Neuronal stem cell (in vitro differentiated cells): ENCODE measurements at regions not wholly inside any gene's neighbourhood (a gene's known extent, or its start where the extent isn't known, plus 50 kb on each side); places are given as distances from the start of the nearest gene placed in this dataset.

Experiments used
- DNase-seq: peaks from one replicate; pipeline ENCODE4 v3.0.0-alpha.2; 2013; ENCODE audit warnings: low spot score
- H2AFZ ChIP-seq: one replicate; pipeline ENCODE4 v1.6.1; 2013; ENCODE audit warnings: mild to moderate bottlenecking, low read length, inconsistent platforms
- H2AK5ac ChIP-seq: 2 replicates; pipeline ENCODE4 v1.6.1; 2013; ENCODE audit warnings: low read depth, mild to moderate bottlenecking, inconsistent platforms, low read length, moderate library complexity, mixed read lengths
- H2BK120ac ChIP-seq: 2 replicates; pipeline ENCODE4 v1.6.1; 2013; ENCODE audit warnings: low read depth, mild to moderate bottlenecking, inconsistent platforms, low read length, moderate library complexity, mixed read lengths
- H2BK12ac ChIP-seq: one replicate; pipeline ENCODE4 v1.6.1; 2013; ENCODE audit warnings: low read length, inconsistent platforms
- H2BK15ac ChIP-seq: 2 replicates; pipeline ENCODE4 v1.6.1; 2013; ENCODE audit warnings: mild to moderate bottlenecking, low read length, inconsistent platforms, mixed read lengths
- H2BK5ac ChIP-seq: one replicate; pipeline ENCODE4 v1.6.1; 2013; ENCODE audit warnings: inconsistent platforms, mild to moderate bottlenecking, low read length, moderate library complexity
- H3K14ac ChIP-seq: one replicate; pipeline ENCODE4 v1.6.1; 2013; ENCODE audit warnings: low read length, inconsistent platforms
- H3K18ac ChIP-seq: 2 replicates; pipeline ENCODE4 v1.6.1; 2013; ENCODE audit warnings: low read length, inconsistent platforms
- H3K23ac ChIP-seq: 2 replicates; pipeline ENCODE4 v1.6.1; 2013; ENCODE audit warnings: low read depth, mild to moderate bottlenecking, mixed read lengths, low read length, inconsistent platforms; ENCODE audit not compliant: poor library complexity
- H3K27ac ChIP-seq: replicated peaks from 3 replicates; pipeline ENCODE4 v1.5.1; 2013; ENCODE audit warnings: low read length, inconsistent platforms
- H3K27me3 ChIP-seq, 3 experiments: 2 replicates each; pipeline ENCODE4 v1.6.1; 2013; ENCODE audit warnings: low read length in 3 of 3, mild to moderate bottlenecking in 2 of 3, inconsistent platforms in 1 of 3, low read depth in 1 of 3, mixed read lengths in 1 of 3, moderate library complexity in 1 of 3; ENCODE audit not compliant: control insufficient read depth in 3 of 3, insufficient read depth in 3 of 3
- H3K36me3 ChIP-seq, 2 donors: replicated peaks in 1 of 2; 2 replicates each; pipeline ENCODE4 v1.6.1; 2013; ENCODE audit warnings: low read length in 2 of 2; ENCODE audit not compliant: control insufficient read depth in 2 of 2, insufficient read depth in 2 of 2
- H3K4ac ChIP-seq: 2 replicates; pipeline ENCODE4 v1.6.1; 2013; ENCODE audit warnings: inconsistent platforms, mild to moderate bottlenecking, low read length, moderate library complexity
- H3K4me1 ChIP-seq, 2 donors: 1 replicate in 1 of 2; 2 replicates in 1 of 2; pipeline ENCODE4 v1.6.1; 2013; ENCODE audit warnings: low read length in 2 of 2, low read depth in 1 of 2; ENCODE audit not compliant: control insufficient read depth in 2 of 2, insufficient read depth in 1 of 2
- H3K4me2 ChIP-seq: one replicate; pipeline ENCODE4 v1.6.1; 2013; ENCODE audit warnings: mild to moderate bottlenecking, low read length, inconsistent platforms; ENCODE audit not compliant: insufficient read depth, poor library complexity, severe bottlenecking
- H3K4me3 ChIP-seq, 2 donors: 2 replicates each; pipeline ENCODE4 v1.5.1; 2013; ENCODE audit warnings: low read length in 2 of 2, mild to moderate bottlenecking in 2 of 2, inconsistent platforms in 1 of 2, moderate library complexity in 1 of 2
- H3K79me1 ChIP-seq: one replicate; pipeline ENCODE4 v1.6.1; 2013; ENCODE audit warnings: low read depth, mild to moderate bottlenecking, inconsistent platforms, low read length, moderate library complexity
- H3K9ac ChIP-seq: one replicate; pipeline ENCODE4 v1.6.1; 2013; ENCODE audit warnings: mild to moderate bottlenecking, low read depth, low read length, inconsistent platforms; ENCODE audit not compliant: poor library complexity
- H3K9me3 ChIP-seq, 2 donors: replicated peaks in 1 of 2; 2 replicates each; pipeline versions ENCODE3 to v1.6.1; 2013; ENCODE audit warnings: low read length in 2 of 2, mild to moderate bottlenecking in 2 of 2, inconsistent platforms in 1 of 2, low read depth in 1 of 2, mixed read lengths in 1 of 2, moderate library complexity in 1 of 2; ENCODE audit not compliant: control insufficient read depth in 2 of 2, insufficient read depth in 1 of 2
- H4K8ac ChIP-seq: one replicate; pipeline ENCODE4 v1.6.1; 2013; ENCODE audit warnings: low read depth, mild to moderate bottlenecking, inconsistent platforms, low read length, moderate library complexity
- H4K91ac ChIP-seq: one replicate; pipeline ENCODE4 v1.6.1; 2013; ENCODE audit warnings: low read length, low read depth, mild to moderate bottlenecking, inconsistent platforms; ENCODE audit not compliant: poor library complexity
- WGBS, 2 donors: extraction: QIAGEN DNeasy Blood & Tissue Kit; methylation state at CpG; one replicate each; pipeline ENCODE4 v1.1.7; 2013; ENCODE audit warnings: missing lambda C conversion rate in 2 of 2, mixed read lengths in 1 of 2; ENCODE audit not compliant: insufficient read length in 2 of 2, insufficient replicate concordance in 1 of 2; ENCODE audit errors: extremely low coverage in 2 of 2; 5-methylcytosine and 5-hydroxymethylcytosine counted together

- H3K23ac ChIP-seq: no peak overlapping the region
- H2AK5ac ChIP-seq: no peak overlapping the region
- H2BK15ac ChIP-seq: no peak overlapping the region
- H3K9me3 ChIP-seq: no peaks in the 10 kb centered on the region
- H3K27ac ChIP-seq: no peak overlapping the region
- no peaks in the 10 kb centered on the region for H3K36me3 ChIP-seq
- no peak overlapping the region for H2BK5ac ChIP-seq
- WGBS, 2 donors: no CpG with 5 or more reads among the region's 2 CpGs
- H2BK12ac ChIP-seq: no peak overlapping the region
- no peak overlapping the region for H2BK120ac ChIP-seq
- H3K4ac ChIP-seq: no peak overlapping the region
- H3K4me2 ChIP-seq: no peak overlapping the region
- no peak for DNase-seq
- H3K4me1 ChIP-seq: peaks cover 0 to 1% of the 10 kb centered on the region in 2 donors
- H3K14ac ChIP-seq: no peak overlapping the region
- peak overlapping the region; percentile 33 for H2AFZ ChIP-seq
- no peaks in the 10 kb centered on the region for H3K27me3 ChIP-seq
- no peaks in the 10 kb centered on the region for H3K79me1 ChIP-seq
- no peak overlapping the region for H4K91ac ChIP-seq
- H4K8ac ChIP-seq: no peak overlapping the region
- no peak overlapping the region for H3K4me3 ChIP-seq
- no peak overlapping the region for H3K9ac ChIP-seq
- no peak overlapping the region for H3K18ac ChIP-seq
Observed at GRCh38 chr5:165127941-165128340, 1622.5 kb downstream of the MAT2B start.

GRCh38 chr5:165130656-165131055, 1625.2 kb downstream of the MAT2B start:
- Histone ChIP-seq H2BK120ac (no peak overlapping the region), H2AK5ac (no peak overlapping the region), H4K91ac (no peak overlapping the region), H2BK12ac (no peak overlapping the region), H3K4ac (no peak overlapping the region), H3K9me3 (no peaks in the 10 kb centered on the region), H2BK15ac (no peak overlapping the region), H3K79me1 (no peaks in the 10 kb centered on the region), H3K27me3 (no peaks in the 10 kb centered on the region), H3K27ac (no peak overlapping the region), H3K23ac (no peak overlapping the region), H3K36me3 (no peaks in the 10 kb centered on the region), H2AFZ (no peak overlapping the region), H3K4me1 (peaks cover 0 to 1% of the 10 kb centered on the region in 2 donors), H3K14ac (no peak overlapping the region), H3K4me3 (no peak overlapping the region), H3K4me2 (no peak overlapping the region), H3K18ac (no peak overlapping the region), H3K9ac (no peak overlapping the region), H2BK5ac (no peak overlapping the region), H4K8ac (no peak overlapping the region)
- WGBS, 2 donors: no CpG with 5 or more reads among the region's 4 CpGs
- DNase-seq: no peak

- no peak overlapping the region for H3K4me2 ChIP-seq
- H3K4me1 ChIP-seq: no peaks in the 10 kb centered on the region
- H2AFZ ChIP-seq: no peak overlapping the region
- H3K36me3 ChIP-seq: no peaks in the 10 kb centered on the region
- no peak overlapping the region for H3K14ac ChIP-seq
- no peaks in the 10 kb centered on the region for H3K27me3 ChIP-seq
- H4K8ac ChIP-seq: no peak overlapping the region
- H3K9me3 ChIP-seq: no peaks in the 10 kb centered on the region
- H3K4me3 ChIP-seq: no peak overlapping the region
- no peak overlapping the region for H3K18ac ChIP-seq
- H2AK5ac ChIP-seq: no peak overlapping the region
- no peak overlapping the region for H3K23ac ChIP-seq
- H2BK12ac ChIP-seq: no peak overlapping the region
- H2BK120ac ChIP-seq: no peak overlapping the region
- H4K91ac ChIP-seq: no peak overlapping the region
- no peak overlapping the region for H3K9ac ChIP-seq
- H3K27ac ChIP-seq: no peak overlapping the region
- no CpG with 5 or more reads among the region's 6 CpGs for WGBS, 2 donors
- H3K4ac ChIP-seq: no peak overlapping the region
- H2BK15ac ChIP-seq: no peak overlapping the region
- H3K79me1 ChIP-seq: no peaks in the 10 kb centered on the region
- DNase-seq: no peak
- H2BK5ac ChIP-seq: no peak overlapping the region
Observed at GRCh38 chr5:165134155-165134554, 1628.7 kb downstream of the MAT2B start.

- Histone ChIP-seq H3K14ac (no peak overlapping the region), H2BK15ac (no peak overlapping the region), H2BK12ac (no peak overlapping the region), H3K4ac (no peak overlapping the region), H4K91ac (no peak overlapping the region), H4K8ac (no peak overlapping the region), H3K18ac (no peak overlapping the region), H3K4me3 (no peak overlapping the region), H3K4me2 (no peak overlapping the region), H3K36me3 (no peaks in the 10 kb centered on the region), H3K9ac (no peak overlapping the region), H3K79me1 (no peaks in the 10 kb centered on the region), H3K9me3 (no peaks in the 10 kb centered on the region), H2BK5ac (no peak overlapping the region), H2BK120ac (no peak overlapping the region), H3K27me3 (no peaks in the 10 kb centered on the region), H2AFZ (no peak overlapping the region), H3K23ac (no peak overlapping the region), H3K4me1 (no peaks in the 10 kb centered on the region), H2AK5ac (no peak overlapping the region), H3K27ac (no peak overlapping the region)
- no CpG with 5 or more reads among the region's 1 CpG for WGBS, 2 donors
- no peak for DNase-seq
Observed at GRCh38 chr5:165135565-165135964, 1630.1 kb downstream of the MAT2B start.
